RWPE1 (cell line): ENCODE measurements at regions not wholly inside any gene's neighbourhood (a gene's known extent, or its start where the extent isn't known, plus 50 kb on each side); places are given as distances from the start of the nearest gene placed in this dataset.
A peak's percentile ranks its signal among the peaks of the same experiment; 100 is the strongest.

Experiments
- CTCF ChIA-PET: fragments of 350-600 bp; sonication (Branson Sonifier 250); formaldehyde crosslinking; extraction: SDS; loops from one replicate; lab custom pipeline; 2021; lab: Yijun Ruan, JAX
- POLR2A ChIA-PET: fragments of 400-600 bp; formaldehyde crosslinking; extraction: SDS; loops from one replicate; lab custom pipeline; 2020; ENCODE audit warnings: antibody characterized with exemption; ENCODE audit not compliant: low non-redundant PET; lab: Yijun Ruan, JAX
- DNase-seq: peaks from one replicate; pipeline ENCODE4 v3.0.0; 2012; ENCODE audit warnings: low spot score
- H3K27ac ChIP-seq: fragments of 450-650 bp; 2 replicates; pipeline ENCODE4 v1.5.1; 2017
- CTCF ChIP-seq: fragments of 450-650 bp; conservative IDR thresholded peaks from 2 replicates; pipeline ENCODE4 v1.5.1; 2017; ENCODE audit warnings: low read depth, mild to moderate bottlenecking

GRCh38 chr1:68313735-68314134 lies 81.4 kb upstream of the WLS start:
- no peak for TF ChIP-seq CTCF
- H3K27ac ChIP-seq = no peak overlapping the region
- CTCF ChIA-PET = interaction anchor here (0.6 kb wide), 1 partner anchor 72 kb away, joined by 6 read pairs; no protein-coding TSS in a partner anchor

GRCh38 chr1:68308034-68308433 lies 75.7 kb upstream of the WLS start:
- POLR2A ChIA-PET = no interaction called here
- CTCF ChIA-PET = no interaction called here
- no peak for TF ChIP-seq CTCF
- no peak for DNase-seq
- no peak overlapping the region for H3K27ac ChIP-seq

More at GRCh38 chr1:68313735-68314134, 81.4 kb upstream of the WLS start:
- no peak for DNase-seq
- POLR2A ChIA-PET = no interaction called here

GRCh38 chr1:68307378-68307787 lies 75.1 kb upstream of the WLS start:
- no peak for TF ChIP-seq CTCF
- ChIA-PET POLR2A (no interaction called here), CTCF (no interaction called here)
- peak; percentile 22 for DNase-seq
- H3K27ac ChIP-seq = no peak overlapping the region

- no peak for TF ChIP-seq CTCF
- no peak overlapping the region for H3K27ac ChIP-seq
- no peak for DNase-seq
- CTCF ChIA-PET = no interaction called here
- POLR2A ChIA-PET = no interaction called here
Observed at GRCh38 chr1:68301471-68302001, 69.2 kb upstream of the WLS start.

- no peak for TF ChIP-seq CTCF
- DNase-seq = no peak
- ChIA-PET CTCF (interaction anchor here (0.7 kb wide), 1 partner anchor 28 kb away, joined by 3 read pairs; no protein-coding TSS in a partner anchor), POLR2A (no interaction called here)
- no peak overlapping the region for H3K27ac ChIP-seq
Observed at GRCh38 chr1:68294367-68295066, 62.2 kb upstream of the WLS start.

GRCh38 chr1:68293609-68294366 lies 61.5 kb upstream of the WLS start:
- ChIA-PET POLR2A (no interaction called here), CTCF (interaction anchor here (0.6 kb wide), 1 partner anchor 163 kb away, joined by 3 read pairs; no protein-coding TSS in a partner anchor)

More at GRCh38 chr1:68293609-68294366, 61.5 kb upstream of the WLS start:
- DNase-seq = no peak
- TF ChIP-seq CTCF = no peak
- no peak overlapping the region for H3K27ac ChIP-seq
